ENCODE measurements at regions not wholly inside any gene's neighbourhood (a gene's known extent, or its start where the extent isn't known, plus 50 kb on each side); places are given as distances from the start of the nearest gene placed in this dataset.
"Not testable (repeated sequence)": the region's sequence is repeated elsewhere in the genome, so short reads cannot be mapped to it uniquely, and the experiment has no call there.

- Mint-ChIP-seq H3K36me3 (ENCODE audit: unreplicated experiment) (no peaks in the 10 kb centered on the region), H3K27me3 (ENCODE audit: unreplicated experiment) (no peaks in the 10 kb centered on the region), H3K4me1 (ENCODE audit: low read depth, unreplicated experiment) (peaks cover 2% of the 10 kb centered on the region), H3K9me3 (ENCODE audit: unreplicated experiment) (no peaks in the 10 kb centered on the region), H3K4me3 (ENCODE audit: unreplicated experiment) (no peak overlapping the region), H3K27ac (ENCODE audit: unreplicated experiment) (no peak overlapping the region)
- no peak for DNase-seq
- no peak for TF ChIP-seq CTCF (IDR thresholded peaks at IDR 0.05; ENCODE audit: partially characterized antibody, unreplicated experiment)
These were observed 115.0 kb upstream of the RASGEF1B start for GRCh38 chr4:81586706-81587105.

GRCh38 chr4:81580994-81581374 lies 109.3 kb upstream of the RASGEF1B start:
- H3K4me3 Mint-ChIP-seq (ENCODE audit: unreplicated experiment): not testable (repeated sequence)

GRCh38 chr4:81580346-81580993 lies 108.8 kb upstream of the RASGEF1B start:
- TF ChIP-seq CTCF (IDR thresholded peaks at IDR 0.05; ENCODE audit: partially characterized antibody, unreplicated experiment): no peak
- no peak overlapping the region for H3K27ac Mint-ChIP-seq (ENCODE audit: unreplicated experiment)
- H3K9me3 Mint-ChIP-seq (ENCODE audit: unreplicated experiment): peaks cover 2% of the 10 kb centered on the region
- H3K36me3 Mint-ChIP-seq (ENCODE audit: unreplicated experiment): peaks cover 4% of the 10 kb centered on the region
- DNase-seq: no peak
- H3K27me3 Mint-ChIP-seq (ENCODE audit: unreplicated experiment): no peaks in the 10 kb centered on the region
- H3K4me3 Mint-ChIP-seq (ENCODE audit: unreplicated experiment): no peak overlapping the region
- peaks cover 7% of the 10 kb centered on the region for H3K4me1 Mint-ChIP-seq (ENCODE audit: low read depth, unreplicated experiment)

More at GRCh38 chr4:81580994-81581374, 109.3 kb upstream of the RASGEF1B start:
- not testable (repeated sequence) for H3K36me3 Mint-ChIP-seq (ENCODE audit: unreplicated experiment); H3K27me3 Mint-ChIP-seq (ENCODE audit: unreplicated experiment); H3K4me1 Mint-ChIP-seq (ENCODE audit: low read depth, unreplicated experiment); H3K9me3 Mint-ChIP-seq (ENCODE audit: unreplicated experiment); DNase-seq; H3K27ac Mint-ChIP-seq (ENCODE audit: unreplicated experiment)

- H3K9me3 Mint-ChIP-seq (ENCODE audit: unreplicated experiment): peaks cover 2% of the 10 kb centered on the region
- no peak overlapping the region for H3K4me3 Mint-ChIP-seq (ENCODE audit: unreplicated experiment)
- H3K4me1 Mint-ChIP-seq (ENCODE audit: low read depth, unreplicated experiment): peaks cover 20% of the 10 kb centered on the region
- TF ChIP-seq CTCF (IDR thresholded peaks at IDR 0.05; ENCODE audit: partially characterized antibody, unreplicated experiment): no peak
- H3K27me3 Mint-ChIP-seq (ENCODE audit: unreplicated experiment): no peaks in the 10 kb centered on the region
- no peak overlapping the region for H3K27ac Mint-ChIP-seq (ENCODE audit: unreplicated experiment)
- DNase-seq: no peak
- H3K36me3 Mint-ChIP-seq (ENCODE audit: unreplicated experiment): peaks cover 4% of the 10 kb centered on the region
These were observed 105.7 kb upstream of the RASGEF1B start for GRCh38 chr4:81577392-81577791.

- H3K4me3 Mint-ChIP-seq (ENCODE audit: unreplicated experiment): no peak overlapping the region
- H3K9me3 Mint-ChIP-seq (ENCODE audit: unreplicated experiment): peaks cover 2% of the 10 kb centered on the region
- DNase-seq: no peak
- no peaks in the 10 kb centered on the region for H3K27me3 Mint-ChIP-seq (ENCODE audit: unreplicated experiment)
- peak overlapping the region; percentile 18 for H3K27ac Mint-ChIP-seq (ENCODE audit: unreplicated experiment)
- H3K36me3 Mint-ChIP-seq (ENCODE audit: unreplicated experiment): peaks cover 4% of the 10 kb centered on the region
- H3K4me1 Mint-ChIP-seq (ENCODE audit: low read depth, unreplicated experiment): peaks cover 20% of the 10 kb centered on the region
- no peak for TF ChIP-seq CTCF (IDR thresholded peaks at IDR 0.05; ENCODE audit: partially characterized antibody, unreplicated experiment)
These were observed 103.3 kb upstream of the RASGEF1B start for GRCh38 chr4:81574991-81575390.
